Liver (tissue), 8 donors: ENCODE measurements at regions not wholly inside any gene's neighbourhood (a gene's known extent, or its start where the extent isn't known, plus 50 kb on each side); places are given as distances from the start of the nearest gene placed in this dataset.

Source experiments
- DNase-seq: peaks from one replicate; pipeline ENCODE4 v3.0.0-alpha.2; 2017; ENCODE audit warnings: low spot score
- H3K27ac ChIP-seq, 2 donors: one replicate each; pipeline ENCODE4 v1.7.0; 2013; ENCODE audit warnings: inconsistent platforms in 2 of 2, low read length in 2 of 2, control low read depth in 1 of 2, low read depth in 1 of 2, mild to moderate bottlenecking in 1 of 2
- H3K27me3 ChIP-seq, 4 donors: one replicate each; pipeline versions ENCODE4 v1.6.1 to v1.7.0; 2013; ENCODE audit warnings: low read length in 3 of 4, inconsistent platforms in 1 of 4, mild to moderate bottlenecking in 1 of 4, moderate library complexity in 1 of 4; ENCODE audit not compliant: control insufficient read depth in 4 of 4, insufficient read depth in 4 of 4
- H3K36me3 ChIP-seq, 4 donors: one replicate each; pipeline versions ENCODE4 v1.6.1 to v1.7.0; 2013; ENCODE audit warnings: low read length in 3 of 4, mild to moderate bottlenecking in 3 of 4, low read depth in 1 of 4, moderate library complexity in 1 of 4; ENCODE audit not compliant: control insufficient read depth in 4 of 4, insufficient read depth in 3 of 4
- H3K4me1 ChIP-seq, 4 donors: one replicate each; pipeline versions ENCODE4 v1.6.1 to v1.7.0; 2013; ENCODE audit warnings: low read length in 3 of 4, mild to moderate bottlenecking in 3 of 4, moderate library complexity in 1 of 4; ENCODE audit not compliant: control insufficient read depth in 4 of 4, insufficient read depth in 4 of 4
- H3K4me3 ChIP-seq, 3 donors: one replicate each; pipeline versions ENCODE4 v1.6.1 to v1.7.0; 2013; ENCODE audit warnings: low read length in 3 of 3, control low read depth in 1 of 3, low read depth in 1 of 3, mild to moderate bottlenecking in 1 of 3
- H3K9ac ChIP-seq, 2 donors: one replicate each; pipeline ENCODE4 v1.7.0; 2013; ENCODE audit warnings: low read length in 2 of 2, mild to moderate bottlenecking in 2 of 2, moderate library complexity in 2 of 2, control low read depth in 1 of 2, low read depth in 1 of 2
- H3K9me3 ChIP-seq, 4 donors: one replicate each; pipeline versions ENCODE4 v1.6.1 to v1.7.0; 2013; ENCODE audit warnings: low read length in 3 of 4; ENCODE audit not compliant: control insufficient read depth in 4 of 4
- ATF3 ChIP-seq: IDR thresholded peaks from 2 replicates; pipeline ENCODE4 v1.6.1; 2016; ENCODE audit warnings: antibody characterized with exemption
- CTCF ChIP-seq: fragments of 150-350 bp; IDR thresholded peaks from 2 replicates; pipeline ENCODE4 v1.5.1; 2017; ENCODE audit warnings: improper control_type of control experiment, low read depth, low read length; ENCODE audit not compliant: missing input control
- EGR1 ChIP-seq, 2 donors: IDR thresholded peaks; 2 replicates each; pipeline ENCODE4 v1.6.1; 2016 to 2018; ENCODE audit warnings: antibody characterized with exemption in 2 of 2, low read depth in 2 of 2
- FOXA2 ChIP-seq: IDR thresholded peaks from 2 replicates; pipeline ENCODE4 v1.6.1; 2016; ENCODE audit warnings: antibody characterized with exemption
- GABPA ChIP-seq, 2 donors: IDR thresholded peaks in 1 of 2; conservative IDR thresholded peaks in 1 of 2; 2 replicates each; pipeline ENCODE4 v1.6.1; 2016; ENCODE audit warnings: antibody characterized with exemption in 2 of 2, mild to moderate bottlenecking in 1 of 2, moderate library complexity in 1 of 2
- HNF4A ChIP-seq, 2 donors: conservative IDR thresholded peaks; 2 replicates each; pipeline ENCODE4 v1.6.1; 2016; ENCODE audit warnings: antibody characterized with exemption in 2 of 2, mild to moderate bottlenecking in 2 of 2
- HNF4G ChIP-seq: IDR thresholded peaks from 2 replicates; pipeline ENCODE4 v1.6.1; 2016; ENCODE audit warnings: antibody characterized with exemption
- MAX ChIP-seq: IDR thresholded peaks from 2 replicates; pipeline ENCODE4 v1.6.1; 2016; ENCODE audit warnings: antibody characterized with exemption
- RAD21 ChIP-seq, 2 donors: IDR thresholded peaks; 2 replicates each; pipeline ENCODE4 v1.6.1; 2016; ENCODE audit warnings: antibody characterized with exemption in 2 of 2, mild to moderate bottlenecking in 2 of 2
- REST ChIP-seq: IDR thresholded peaks from 2 replicates; pipeline ENCODE4 v1.6.1; 2016; ENCODE audit warnings: antibody characterized with exemption, mild to moderate bottlenecking
- RXRA ChIP-seq, 2 donors: IDR thresholded peaks; 2 replicates each; pipeline ENCODE4 v1.6.1; 2017 to 2018; ENCODE audit warnings: antibody characterized with exemption in 2 of 2, mild to moderate bottlenecking in 1 of 2
- SP1 ChIP-seq: IDR thresholded peaks from 2 replicates; pipeline ENCODE4 v1.6.1; 2018; ENCODE audit warnings: antibody characterized with exemption, mild to moderate bottlenecking
- TAF1 ChIP-seq: conservative IDR thresholded peaks from 2 replicates; pipeline ENCODE4 v1.6.1; 2016; ENCODE audit warnings: antibody characterized with exemption, mild to moderate bottlenecking
- YY1 ChIP-seq: IDR thresholded peaks from 2 replicates; pipeline ENCODE4 v1.6.1; 2016; ENCODE audit warnings: antibody characterized with exemption, mild to moderate bottlenecking
- ZBTB33 ChIP-seq: IDR thresholded peaks from 2 replicates; pipeline ENCODE4 v1.6.1; 2016; ENCODE audit warnings: antibody characterized with exemption
- WGBS: extraction: QIAGEN DNeasy Blood & Tissue Kit; methylation state at CpG from one replicate; pipeline ENCODE4 v1.1.7; 2013; 5-methylcytosine and 5-hydroxymethylcytosine counted together
- donor health status: healthy.
- donor health status: healthy.
- donor health status: healthy.
- donor health status: healthy.
- donor health status: healthy.

GRCh38 chr5:12330993-12331588, 426.8 kb upstream of the CTNND2 start (continued):
- TF ChIP-seq ZBTB33 (no peak), TAF1 (no peak), HNF4G (no peak), RAD21 (IDR thresholded peaks at IDR 0.05) (no peak), FOXA2 (no peak), CTCF (no peak)

GRCh38 chr5:12330381-12330780, 426.1 kb upstream of the CTNND2 start:
- H3K27me3 ChIP-seq, result no peaks in the 10 kb centered on the region
- no peak overlapping the region for H3K27ac ChIP-seq
- no peaks in the 10 kb centered on the region for H3K4me1 ChIP-seq
- WGBS, result 61% methylated on average over 4 of the region's 4 CpGs
- no peak overlapping the region for H3K9ac ChIP-seq
- H3K9me3 ChIP-seq, result no peaks in the 10 kb centered on the region
- no peak for DNase-seq
- no peaks in the 10 kb centered on the region for H3K36me3 ChIP-seq
- no peak overlapping the region for H3K4me3 ChIP-seq
- TF ChIP-seq REST, result no peak
- no peak for TF ChIP-seq GABPA (IDR thresholded peaks at IDR 0.05 in 1 of 2, conservative IDR thresholded peaks at IDR 0.05 in 1 of 2)
- TF ChIP-seq ATF3, result no peak
- no peak for TF ChIP-seq HNF4A (conservative IDR thresholded peaks at IDR 0.05)
- TF ChIP-seq RAD21 (IDR thresholded peaks at IDR 0.05), result no peak
- TF ChIP-seq CTCF, result no peak
- TF ChIP-seq RXRA (IDR thresholded peaks at IDR 0.05), result no peak
- no peak for TF ChIP-seq MAX
- TF ChIP-seq YY1, result no peak
- TF ChIP-seq SP1, result no peak
- no peak for TF ChIP-seq FOXA2
- TF ChIP-seq ZBTB33, result no peak
- no peak for TF ChIP-seq EGR1 (IDR thresholded peaks at IDR 0.05; ENCODE audit: low read depth in 2 of 2)
- TF ChIP-seq TAF1, result no peak
